K562 (cell line): ENCODE measurements at regions not wholly inside any gene's neighbourhood (a gene's known extent, or its start where the extent isn't known, plus 50 kb on each side); places are given as distances from the start of the nearest gene placed in this dataset.

ENCODE experiments used
- ATAC-seq: fragments of 200-7000 bp; cut with Tn5 transposase; 3 replicates; pipeline ENCODE4 v1.9.1; 2020; ENCODE audit warnings: moderate library complexity
- BruUV-seq: library from RNA; stranded (reverse); fragments of 400-500 nt; replicated peaks from 2 replicates; lab custom pipeline; 2021; lab: Mats Ljungman, UMichigan
- CTCF ChIA-PET: fragments of 300-600 bp; formaldehyde crosslinking; extraction: SDS; loops from one replicate; lab custom pipeline; 2021; ENCODE audit warnings: low intra/inter-chr PET ratio; lab: Yijun Ruan, JAX
- POLR2A ChIA-PET: fragments of 300-600, 350-650 bp; sonication (Branson Sonifier 250); formaldehyde crosslinking; extraction: SDS; loops from one replicate; lab custom pipeline; 2021; ENCODE audit warnings: antibody characterized with exemption, inconsistent platforms; lab: Yijun Ruan, JAX
- DNase-seq, 4 experiments: peaks; one replicate each; pipeline versions ENCODE4 v3.0.0 to v3.0.0-alpha.2; 2011 to 2018; ENCODE audit warnings: low spot score in 3 of 4, mixed read lengths in 3 of 4; ENCODE audit errors: extremely low read depth in 1 of 4
- FAIRE-seq: peaks from 2 replicates; lab custom pipeline; 2011; peaks lifted over from hg19 to GRCh38; lab: Jason Lieb, UNC
- H2AFZ ChIP-seq: 2 replicates; pipeline ENCODE4 v1.6.0; 2011; ENCODE audit warnings: low read depth, low read length, control low read depth, inconsistent platforms
- H3K27ac ChIP-seq: fragments of 200-600 bp; 3 replicates; pipeline ENCODE4 v1.8.0; 2011; ENCODE audit warnings: low read depth, mild to moderate bottlenecking, control low read depth, inconsistent platforms, low read length, moderate library complexity, mixed read lengths; ENCODE audit errors: extremely low read depth
- H3K27me3 ChIP-seq, 2 experiments: fragments of 300-600 bp in 1 of 2; 2 replicates in 1 of 2; 3 replicates in 1 of 2; pipeline versions ENCODE4 v1.6.0 to v1.8.0; 2011; ENCODE audit warnings: inconsistent platforms in 2 of 2, low read length in 2 of 2, mild to moderate bottlenecking in 1 of 2, mixed read lengths in 1 of 2, moderate library complexity in 1 of 2; ENCODE audit not compliant: control insufficient read depth in 2 of 2, insufficient read depth in 2 of 2
- H3K36me3 ChIP-seq: fragments of 300-600 bp; 3 replicates; pipeline ENCODE4 v1.8.0; 2011; ENCODE audit warnings: mild to moderate bottlenecking, low read length, inconsistent platforms; ENCODE audit not compliant: control insufficient read depth, insufficient read depth
- H3K4me1 ChIP-seq, 2 experiments: fragments of 200-600 bp in 1 of 2; replicated peaks in 1 of 2; 2 replicates in 1 of 2; 3 replicates in 1 of 2; pipeline versions ENCODE4 v1.5.1 to v1.8.0; 2011; ENCODE audit warnings: inconsistent platforms in 2 of 2, low read length in 2 of 2, mild to moderate bottlenecking in 1 of 2, mixed read lengths in 1 of 2, moderate library complexity in 1 of 2; ENCODE audit not compliant: control insufficient read depth in 2 of 2, insufficient read depth in 2 of 2
- H3K4me2 ChIP-seq: 2 replicates; pipeline ENCODE4 v1.6.1; 2011; ENCODE audit warnings: low read length, control low read depth, inconsistent platforms, mixed read lengths; ENCODE audit not compliant: insufficient read depth
- H3K4me3 ChIP-seq: fragments of 200-600 bp; sonication (generic), shearing (Covaris generic); 2 replicates; pipeline ENCODE4 v1.5.1; 2016; ENCODE audit warnings: control low read depth, inconsistent platforms
- H3K79me2 ChIP-seq: fragments of 200-600 bp; 3 replicates; pipeline ENCODE4 v1.8.0; 2011; ENCODE audit warnings: low read length, inconsistent platforms; ENCODE audit not compliant: control insufficient read depth, insufficient read depth
- H3K9ac ChIP-seq, 2 experiments: 2 replicates each; pipeline versions ENCODE4 v1.6.0 to v1.6.1; 2011; ENCODE audit warnings: low read depth in 2 of 2, low read length in 2 of 2, control low read depth in 1 of 2, inconsistent platforms in 1 of 2, mild to moderate bottlenecking in 1 of 2, mixed read lengths in 1 of 2; ENCODE audit not compliant: insufficient read depth in 1 of 2
- H3K9me1 ChIP-seq: one replicate; pipeline ENCODE4 v1.6.0; 2011; ENCODE audit warnings: inconsistent platforms, mild to moderate bottlenecking, low read length, moderate library complexity; ENCODE audit not compliant: control insufficient read depth, insufficient read depth
- H3K9me3 ChIP-seq: replicated peaks from 2 replicates; pipeline ENCODE4 v1.5.1; 2011; ENCODE audit warnings: low read depth, low read length, inconsistent platforms; ENCODE audit not compliant: control insufficient read depth, insufficient read depth
- H4K20me1 ChIP-seq: replicated peaks from 2 replicates; pipeline ENCODE4 v1.6.1; 2011; ENCODE audit warnings: low read length, inconsistent platforms, mixed read lengths; ENCODE audit not compliant: control insufficient read depth, insufficient read depth
- BRF1 ChIP-seq: IDR thresholded peaks from 3 replicates; pipeline ENCODE4 v1.6.1; 2011; ENCODE audit warnings: borderline replicate concordance, mild to moderate bottlenecking; ENCODE audit not compliant: insufficient read length; ENCODE audit errors: extremely low read depth
- CBX3 ChIP-seq, 2 experiments: IDR thresholded peaks; 1 replicate in 1 of 2; 2 replicates in 1 of 2; pipeline ENCODE4 v1.6.1; 2012; ENCODE audit warnings: inconsistent platforms in 2 of 2, low read length in 2 of 2, borderline replicate concordance in 1 of 2, control low read depth in 1 of 2
- IFI16 ChIP-seq: fragments of 250-450 bp; sonication (Bioruptor Pico); IDR thresholded peaks from 2 replicates; pipeline ENCODE4 v2.1.2; 2022; ENCODE audit warnings: mild to moderate bottlenecking, inconsistent platforms
- MLX ChIP-seq, 2 experiments: fragments of 450-650 bp in 1 of 2; sonication (generic) in 1 of 2; formaldehyde crosslinking; conservative IDR thresholded peaks; 2 replicates each; pipeline versions ENCODE4 v1.4.0 to v1.8.1; 2020 to 2022; ENCODE audit warnings: mild to moderate bottlenecking in 1 of 2, missing genetic modification reagents in 1 of 2
- POLR2B ChIP-seq: fragments of 450-650 bp; IDR thresholded peaks from 2 replicates; pipeline ENCODE4 v1.6.1; 2018; ENCODE audit warnings: low read depth; ENCODE audit not compliant: partially characterized antibody
- ZNF511 ChIP-seq: sonication (generic); formaldehyde crosslinking; IDR thresholded peaks from 2 replicates; pipeline ENCODE4 v1.8.0; 2022; ENCODE audit warnings: mild to moderate bottlenecking, missing genetic modification reagents
- ZNF75A ChIP-seq: fragments of 450-650 bp; formaldehyde crosslinking; IDR thresholded peaks from 2 replicates; pipeline ENCODE4 v1.4.0; 2020; ENCODE audit warnings: mild to moderate bottlenecking
- WGBS: fragments of 100-300 bp; shearing (Covaris generic); methylation state at CpG from one replicate; pipeline ENCODE4 v1.1.6; 2016; ENCODE audit warnings: low coverage, mixed read lengths; ENCODE audit not compliant: insufficient coverage; ENCODE audit errors: missing lambda C conversion rate; 5-methylcytosine and 5-hydroxymethylcytosine counted together
- in situ Hi-C: fragments of 300-500 bp; cut with MboI; formaldehyde crosslinking; loops from 4 replicates; pipeline ENCODE4 v1.15.0; 2018; ENCODE audit warnings: inconsistent platforms, mixed read lengths
- intact Hi-C: fragments of 100-400 bp; cut with micrococcal nuclease; formaldehyde crosslinking; loops from 2 replicates; pipeline ENCODE4 v1.14.2; 2022

- no peak for TF ChIP-seq ZNF511
- no peak for TF ChIP-seq CBX3 (IDR thresholded peaks at IDR 0.05; ENCODE audit: borderline replicate concordance in 1 of 2, low read length in 2 of 2)
Observed at GRCh38 chr2:44866152-44866551, 75.3 kb upstream of the SIX3 start (continued).

GRCh38 chr2:44869761-44870160 is 71.7 kb upstream of the SIX3 start:
- H3K27ac ChIP-seq: no peak overlapping the region
- H3K4me1 ChIP-seq: no peaks in the 10 kb centered on the region
- CTCF ChIA-PET: no interaction called here
- in situ Hi-C loops (no loop called here), intact Hi-C loops (no loop called here)
- H3K9me1 ChIP-seq: no peaks in the 10 kb centered on the region
- H3K4me2 ChIP-seq: no peak overlapping the region
- ATAC-seq (no peak), FAIRE-seq (no peak), DNase-seq (no peak)
- H3K9ac ChIP-seq: no peak overlapping the region
- no peak overlapping the region for H2AFZ ChIP-seq
- 0 out of 5 replicates have a peak, but pooled peaks cover 0 to 4% of the 10 kb centered on the region in 2 experiments for H3K27me3 ChIP-seq
- H3K36me3 ChIP-seq: no peaks in the 10 kb centered on the region
- POLR2A ChIA-PET: interaction anchor here (1.5 kb wide), 1 partner anchor 10 kb away, joined by 4 read pairs; no protein-coding TSS in a partner anchor
- WGBS: 0% methylated on average over 5 of the region's 5 CpGs
- no peaks in the 10 kb centered on the region for H3K79me2 ChIP-seq
- H3K9me3 ChIP-seq: no peaks in the 10 kb centered on the region
- no peaks in the 10 kb centered on the region for H4K20me1 ChIP-seq
- no peak overlapping the region for H3K4me3 ChIP-seq
- BruUV-seq: no TSS peak
- TF ChIP-seq MLX (CRISPR knock-in tag; conservative IDR thresholded peaks at IDR 0.05) (no peak), POLR2B (no peak), IFI16 (no peak), BRF1 (no peak), ZNF75A (no peak)
- TF ChIP-seq, all 486 proteins: peak for 0
